ENCODE measurements at regions not wholly inside any gene's neighbourhood (a gene's known extent, or its start where the extent isn't known, plus 50 kb on each side); places are given as distances from the start of the nearest gene placed in this dataset.

DNA sequence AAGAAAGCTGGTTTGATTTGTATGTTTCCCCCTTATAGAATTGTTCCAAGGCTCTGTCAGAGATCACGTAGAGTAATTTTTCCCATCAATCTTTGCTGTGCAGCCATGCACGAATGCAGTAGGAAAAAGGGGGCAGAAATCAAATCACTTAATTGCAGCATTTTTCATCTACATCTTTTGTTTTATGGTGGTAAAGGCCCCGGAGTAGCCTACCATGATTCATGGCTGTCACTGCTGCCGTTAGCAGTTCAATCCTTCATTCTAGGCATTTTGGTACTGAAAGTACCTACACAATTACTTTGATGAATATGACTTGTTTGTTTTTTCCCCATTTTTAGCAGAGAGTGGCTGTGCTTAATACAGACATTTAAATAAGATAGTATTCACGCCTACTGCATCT lies 631.9 kb upstream of the MMS22L start:
- Histone ChIP-seq H3K4me3 (ENCODE audit: low read length, poor library complexity, severe bottlenecking) (no peak overlapping the region), H3K36me3 (ENCODE audit: insufficient read depth, low read length) (no peaks in the 10 kb centered on the region), H3K27me3 (ENCODE audit: insufficient read depth, low read length, poor library complexity, severe bottlenecking) (no peaks in the 10 kb centered on the region), H3K9me3 (ENCODE audit: insufficient read depth, low read depth, low read length) (no peaks in the 10 kb centered on the region), H3K9me2 (replicated peaks; ENCODE audit: low read depth, low read length) (no peaks in the 10 kb centered on the region), H3K79me2 (ENCODE audit: insufficient read depth, low read length) (no peaks in the 10 kb centered on the region), H3K4me1 (ENCODE audit: insufficient read depth, low read length, poor library complexity, severe bottlenecking) (no peaks in the 10 kb centered on the region), H4K20me1 (ENCODE audit: insufficient read depth, low read length, poor library complexity, severe bottlenecking) (no peaks in the 10 kb centered on the region), H3F3A (ENCODE audit: low read depth) (no peaks in the 10 kb centered on the region), H3K4me2 (ENCODE audit: low read depth, low read length, poor library complexity, severe bottlenecking) (no peak overlapping the region), H2AFZ (ENCODE audit: low read length) (no peak overlapping the region), H3K9ac (ENCODE audit: low read depth, low read length, poor library complexity, severe bottlenecking) (no peak overlapping the region)
- TF ChIP-seq EZH2phosphoT487 (IDR thresholded peaks at IDR 0.05; ENCODE audit: borderline replicate concordance): no peak
- TF ChIP-seq, protein P1, sequence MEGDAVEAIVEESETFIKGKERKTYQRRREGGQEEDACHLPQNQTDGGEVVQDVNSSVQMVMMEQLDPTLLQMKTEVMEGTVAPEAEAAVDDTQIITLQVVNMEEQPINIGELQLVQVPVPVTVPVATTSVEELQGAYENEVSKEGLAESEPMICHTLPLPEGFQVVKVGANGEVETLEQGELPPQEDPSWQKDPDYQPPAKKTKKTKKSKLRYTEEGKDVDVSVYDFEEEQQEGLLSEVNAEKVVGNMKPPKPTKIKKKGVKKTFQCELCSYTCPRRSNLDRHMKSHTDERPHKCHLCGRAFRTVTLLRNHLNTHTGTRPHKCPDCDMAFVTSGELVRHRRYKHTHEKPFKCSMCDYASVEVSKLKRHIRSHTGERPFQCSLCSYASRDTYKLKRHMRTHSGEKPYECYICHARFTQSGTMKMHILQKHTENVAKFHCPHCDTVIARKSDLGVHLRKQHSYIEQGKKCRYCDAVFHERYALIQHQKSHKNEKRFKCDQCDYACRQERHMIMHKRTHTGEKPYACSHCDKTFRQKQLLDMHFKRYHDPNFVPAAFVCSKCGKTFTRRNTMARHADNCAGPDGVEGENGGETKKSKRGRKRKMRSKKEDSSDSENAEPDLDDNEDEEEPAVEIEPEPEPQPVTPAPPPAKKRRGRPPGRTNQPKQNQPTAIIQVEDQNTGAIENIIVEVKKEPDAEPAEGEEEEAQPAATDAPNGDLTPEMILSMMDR (conservative IDR thresholded peaks at IDR 0.05; ENCODE audit: low read length): no peak

DNA sequence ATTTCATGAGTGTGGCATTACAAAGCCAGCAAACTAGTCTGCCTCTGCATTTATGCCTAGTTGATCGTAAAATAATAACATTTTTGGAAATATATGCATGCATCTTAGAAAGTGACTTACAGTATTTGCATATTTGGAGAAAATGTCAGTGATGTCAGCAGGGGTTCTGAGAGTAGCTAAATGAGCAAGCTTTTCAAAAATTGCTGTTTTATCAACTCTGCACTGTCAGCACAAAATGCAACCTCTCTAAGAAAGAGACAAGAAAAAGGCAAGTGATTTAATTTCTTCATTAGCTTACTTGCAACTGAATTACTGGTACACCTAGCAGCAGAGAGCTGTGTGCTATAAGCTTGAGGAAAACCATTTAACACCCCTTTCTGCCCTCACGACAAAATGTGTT lies 632.5 kb upstream of the MMS22L start:
- Histone ChIP-seq H3K36me3 (ENCODE audit: insufficient read depth, low read length) (no peaks in the 10 kb centered on the region), H3K4me1 (ENCODE audit: insufficient read depth, low read length, poor library complexity, severe bottlenecking) (no peaks in the 10 kb centered on the region), H3K9ac (ENCODE audit: low read depth, low read length, poor library complexity, severe bottlenecking) (no peak overlapping the region), H3K4me2 (ENCODE audit: low read depth, low read length, poor library complexity, severe bottlenecking) (no peak overlapping the region), H3K27me3 (ENCODE audit: insufficient read depth, low read length, poor library complexity, severe bottlenecking) (no peaks in the 10 kb centered on the region), H4K20me1 (ENCODE audit: insufficient read depth, low read length, poor library complexity, severe bottlenecking) (no peaks in the 10 kb centered on the region), H3K4me3 (ENCODE audit: low read length, poor library complexity, severe bottlenecking) (no peak overlapping the region), H3K9me2 (replicated peaks; ENCODE audit: low read depth, low read length) (no peaks in the 10 kb centered on the region), H3K79me2 (ENCODE audit: insufficient read depth, low read length) (no peaks in the 10 kb centered on the region), H3K9me3 (ENCODE audit: insufficient read depth, low read depth, low read length) (no peaks in the 10 kb centered on the region), H2AFZ (ENCODE audit: low read length) (no peak overlapping the region), H3F3A (ENCODE audit: low read depth) (no peaks in the 10 kb centered on the region)
- no peak for TF ChIP-seq EZH2phosphoT487 (IDR thresholded peaks at IDR 0.05; ENCODE audit: borderline replicate concordance)
- TF ChIP-seq, protein P1 (conservative IDR thresholded peaks at IDR 0.05; ENCODE audit: low read length): no peak

DNA sequence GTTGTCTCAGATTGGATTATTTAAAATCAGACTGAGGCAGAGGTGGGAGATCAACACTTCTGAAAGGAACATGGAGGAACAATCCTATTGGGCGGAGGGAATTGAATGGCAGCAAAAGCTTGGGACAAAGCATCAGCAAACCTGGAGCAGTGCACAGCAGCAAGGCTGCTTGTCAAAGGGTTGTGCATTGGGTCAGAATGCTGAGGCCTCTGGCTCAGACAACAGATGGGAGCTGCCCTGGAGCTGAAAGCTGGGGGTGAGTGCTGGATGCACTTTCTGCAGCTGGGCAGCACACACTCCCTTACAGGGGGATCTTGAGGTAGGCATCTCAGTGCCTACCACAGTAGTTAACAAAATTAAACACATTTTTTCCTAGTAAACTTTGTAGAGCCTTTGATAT lies 634.4 kb upstream of the MMS22L start:
- Histone ChIP-seq H4K20me1 (ENCODE audit: insufficient read depth, low read length, poor library complexity, severe bottlenecking) (no peaks in the 10 kb centered on the region), H3K27me3 (ENCODE audit: insufficient read depth, low read length, poor library complexity, severe bottlenecking) (no peaks in the 10 kb centered on the region), H3K36me3 (ENCODE audit: insufficient read depth, low read length) (no peaks in the 10 kb centered on the region), H3K79me2 (ENCODE audit: insufficient read depth, low read length) (no peaks in the 10 kb centered on the region), H3K4me3 (ENCODE audit: low read length, poor library complexity, severe bottlenecking) (no peak overlapping the region), H3K4me1 (ENCODE audit: insufficient read depth, low read length, poor library complexity, severe bottlenecking) (no peaks in the 10 kb centered on the region), H3K9me2 (replicated peaks; ENCODE audit: low read depth, low read length) (no peaks in the 10 kb centered on the region), H2AFZ (ENCODE audit: low read length) (no peak overlapping the region), H3K4me2 (ENCODE audit: low read depth, low read length, poor library complexity, severe bottlenecking) (no peak overlapping the region), H3F3A (ENCODE audit: low read depth) (no peaks in the 10 kb centered on the region), H3K9ac (ENCODE audit: low read depth, low read length, poor library complexity, severe bottlenecking) (no peak overlapping the region), H3K9me3 (ENCODE audit: insufficient read depth, low read depth, low read length) (no peaks in the 10 kb centered on the region)
- TF ChIP-seq, protein P1 (conservative IDR thresholded peaks at IDR 0.05; ENCODE audit: low read length): no peak
- no peak for TF ChIP-seq EZH2phosphoT487 (IDR thresholded peaks at IDR 0.05; ENCODE audit: borderline replicate concordance)
